HG03159 (cell line): ENCODE measurements at regions not wholly inside any gene's neighbourhood (a gene's known extent, or its start where the extent isn't known, plus 50 kb on each side); places are given as distances from the start of the nearest gene placed in this dataset.

ENCODE experiments used
- ATAC-seq: cut with Tn5 transposase; IDR thresholded peaks from one replicate; pipeline ENCODE4 v1.9.1; 2021; ENCODE audit warnings: mild to moderate bottlenecking, moderate library complexity; ENCODE audit not compliant: unreplicated experiment

DNA sequence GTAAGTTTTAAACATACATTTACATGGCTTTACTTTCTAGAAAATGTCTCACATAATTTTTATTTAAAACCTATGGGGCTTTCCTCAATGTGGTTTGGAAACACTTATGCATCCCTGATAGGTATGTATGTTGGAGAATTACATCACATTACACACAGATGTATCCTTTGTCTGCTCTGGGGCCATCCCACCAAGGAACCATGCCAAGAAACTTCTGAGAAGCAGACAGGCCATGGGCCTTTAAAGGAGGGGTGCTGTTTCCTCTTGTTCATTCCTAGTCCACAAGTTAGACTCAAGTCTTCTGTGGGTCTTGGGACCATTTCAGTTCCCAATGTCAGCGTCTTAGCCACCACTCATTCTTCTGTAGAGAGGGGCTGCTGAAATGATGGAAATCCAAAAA lies 162.0 kb upstream of the SETBP1 start:
- no peak for ATAC-seq

- no peak for ATAC-seq
These were observed 159.6 kb upstream of the SETBP1 start for GRCh38 chr18:44520981-44521667.

DNA sequence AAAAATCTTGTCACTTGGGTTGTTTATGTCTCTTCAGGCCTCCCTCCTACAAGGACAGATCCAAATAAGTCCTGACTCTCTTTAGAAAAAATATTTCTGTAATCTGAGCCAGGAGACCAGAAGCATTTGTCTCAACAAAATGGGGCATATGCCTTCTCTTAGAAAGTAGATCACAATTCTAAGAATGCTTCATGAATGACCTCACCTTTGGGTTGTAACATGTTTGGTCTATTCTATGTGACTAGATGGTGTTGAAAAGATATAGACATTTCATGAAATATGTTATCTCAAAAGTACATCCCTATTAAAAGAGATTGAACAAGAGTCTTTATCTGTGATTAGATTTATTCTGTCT lies 159.0 kb upstream of the SETBP1 start:
- ATAC-seq: no peak

DNA sequence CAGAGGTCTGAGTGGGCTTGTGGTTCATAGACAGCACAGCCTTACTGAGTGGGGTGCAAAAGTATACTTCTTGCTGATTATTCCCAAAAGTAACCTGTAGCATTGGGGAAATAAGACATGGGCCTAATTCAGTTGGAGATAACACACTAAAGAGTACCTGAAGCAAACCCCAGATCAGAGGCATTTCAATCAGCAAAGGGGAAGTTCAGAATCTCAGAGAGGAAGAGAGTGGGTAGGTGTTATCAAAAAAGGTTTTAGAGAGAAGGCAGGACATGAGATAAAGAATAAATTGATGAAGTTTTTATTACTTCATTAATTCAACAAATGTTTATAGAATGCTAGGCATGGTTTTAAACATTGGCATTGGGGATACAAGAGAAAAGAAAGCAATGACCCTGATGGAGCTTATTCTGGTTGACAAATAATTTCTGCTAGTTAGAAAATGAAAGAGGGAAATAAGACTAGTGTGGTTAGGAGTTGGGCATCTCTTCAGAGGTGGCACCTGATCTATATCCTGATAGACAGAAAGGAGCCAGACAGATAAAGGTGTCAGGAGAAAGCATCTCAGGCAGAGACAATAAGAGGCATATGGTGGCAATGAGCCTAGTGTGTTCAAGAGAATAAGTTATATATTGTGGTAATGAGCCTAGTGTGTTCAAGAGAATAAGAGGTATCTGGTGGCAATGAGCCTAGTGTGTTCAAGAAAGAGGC lies 153.8 kb upstream of the SETBP1 start:
- ATAC-seq: no peak

- ATAC-seq: no peak
These were observed 147.6 kb upstream of the SETBP1 start for GRCh38 chr18:44533071-44533470.

GRCh38 chr18:44536046-44536445 lies 144.6 kb upstream of the SETBP1 start:
- ATAC-seq: no peak

GRCh38 chr18:44536619-44537018 lies 144.1 kb upstream of the SETBP1 start:
- ATAC-seq: no peak

DNA sequence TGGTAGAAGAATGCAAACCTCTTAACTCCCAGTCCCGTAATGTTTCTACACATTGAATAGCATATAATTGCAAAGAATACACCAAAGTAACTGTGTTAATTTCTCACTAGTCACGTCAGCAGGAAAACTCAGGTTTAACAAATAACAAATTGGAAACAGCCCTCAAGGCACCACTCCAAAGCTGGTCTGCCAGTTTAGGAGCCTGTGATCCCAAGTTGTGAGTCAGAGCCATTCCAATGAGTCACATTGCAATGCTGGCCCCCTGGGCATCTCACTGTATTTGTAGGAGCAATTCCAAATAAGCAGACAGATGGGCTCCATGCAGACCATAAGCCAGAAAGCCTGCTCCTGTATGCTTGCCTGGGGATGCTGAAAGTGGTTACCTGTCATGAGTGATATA lies 143.2 kb upstream of the SETBP1 start:
- no peak for ATAC-seq

DNA sequence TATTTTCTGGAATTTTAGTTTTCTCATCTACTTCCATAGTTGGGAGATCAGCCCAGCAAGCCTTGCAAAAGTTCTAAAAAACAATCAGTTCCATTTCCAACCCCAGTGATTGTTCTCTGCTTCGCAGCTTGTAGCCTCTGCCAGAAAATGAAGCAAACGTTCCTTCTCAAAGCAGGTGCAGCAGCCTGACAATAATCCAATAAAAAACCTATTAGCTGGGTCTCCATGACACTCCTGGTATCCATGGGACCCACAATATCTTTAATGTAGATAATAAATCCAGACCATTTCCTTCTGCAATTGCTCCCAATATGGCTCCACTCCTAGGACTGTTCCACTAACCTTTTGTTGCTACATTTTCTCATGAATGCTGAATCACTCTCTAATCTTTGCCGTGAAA lies 140.8 kb upstream of the SETBP1 start:
- no peak for ATAC-seq

DNA sequence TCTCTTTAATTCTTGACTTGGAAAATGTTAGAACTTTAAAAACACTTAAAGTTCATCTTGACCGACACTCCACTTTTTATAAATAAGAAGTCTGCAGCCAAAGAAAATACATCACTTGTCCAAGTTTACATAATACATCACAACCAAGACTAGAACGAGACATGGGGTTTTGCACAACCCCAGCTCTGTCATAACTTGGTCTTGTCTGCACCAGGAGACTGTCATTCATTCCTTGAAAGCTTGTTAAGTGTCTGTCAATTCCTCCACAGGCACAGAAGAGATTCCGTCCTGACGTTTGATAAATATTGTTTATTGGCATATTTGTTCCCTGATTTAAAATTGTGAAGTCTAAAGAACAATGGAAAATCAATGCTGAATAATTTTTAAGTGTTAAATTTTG lies 139.5 kb upstream of the SETBP1 start:
- no peak for ATAC-seq

DNA sequence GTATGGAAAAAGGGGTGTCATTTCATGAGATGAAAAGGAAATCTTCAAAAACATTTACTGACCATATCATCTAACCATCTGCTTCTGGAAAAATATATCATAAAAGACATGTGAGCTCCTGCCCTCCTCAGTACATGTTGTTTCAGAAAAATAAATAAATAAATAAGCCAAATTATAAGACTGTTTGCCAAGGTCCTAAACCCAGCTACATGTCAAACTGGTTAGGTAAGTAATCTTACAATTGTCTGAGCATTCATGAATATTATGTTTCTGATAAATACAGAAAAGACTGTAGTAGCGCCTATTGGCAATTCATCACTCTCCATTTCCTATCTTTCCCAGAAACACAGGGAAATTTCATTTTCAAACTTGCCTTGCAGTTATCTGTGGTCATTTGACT lies 138.9 kb upstream of the SETBP1 start:
- no peak for ATAC-seq

DNA sequence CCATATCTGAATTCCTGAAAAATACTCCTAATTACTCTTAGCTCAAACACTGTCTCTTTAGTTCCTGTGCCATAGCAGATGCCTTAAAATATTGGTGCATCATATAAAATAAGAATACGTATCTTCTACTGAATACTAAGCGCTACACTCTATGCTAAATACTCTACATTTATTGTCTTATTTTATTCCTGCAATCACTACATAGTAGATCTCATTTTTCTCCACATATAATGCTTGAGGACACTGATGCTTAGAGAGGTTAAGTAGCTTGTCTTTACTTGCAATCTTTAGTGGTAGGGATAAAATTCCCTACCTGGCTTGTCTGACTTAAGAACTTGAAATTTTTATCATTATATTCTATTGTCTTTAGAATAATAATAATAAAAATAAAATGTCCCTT lies 137.3 kb upstream of the SETBP1 start:
- no peak for ATAC-seq

DNA sequence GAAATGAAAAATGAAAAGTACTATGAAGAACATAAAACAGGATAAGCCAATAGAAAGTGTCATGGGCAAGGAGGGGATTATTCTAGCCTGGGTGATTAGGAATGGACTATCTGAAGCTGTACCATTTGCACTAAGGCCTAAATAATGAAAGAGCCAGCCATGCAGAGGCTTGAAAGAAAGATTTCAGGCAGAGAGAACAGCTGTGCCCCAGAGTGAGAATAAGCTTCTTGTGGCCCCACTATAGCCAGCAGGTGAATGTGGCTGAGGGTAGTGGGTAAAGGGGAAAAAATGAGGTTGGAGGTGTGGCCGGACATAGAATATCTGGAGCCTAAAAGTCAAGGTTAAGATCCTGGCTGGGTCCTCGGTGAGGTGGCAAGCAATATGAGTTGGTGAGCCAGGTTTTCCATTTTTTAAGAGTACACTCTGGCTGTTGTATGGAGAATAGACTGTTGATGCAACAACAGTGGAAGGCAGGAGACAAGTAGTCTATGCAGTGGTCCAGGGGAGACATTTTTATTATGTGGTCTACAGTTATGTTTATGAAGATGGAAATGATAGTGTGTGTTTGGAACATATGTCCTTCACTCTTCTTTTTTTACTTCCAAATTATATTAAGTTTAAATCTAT lies 135.2 kb upstream of the SETBP1 start:
- no peak for ATAC-seq

DNA sequence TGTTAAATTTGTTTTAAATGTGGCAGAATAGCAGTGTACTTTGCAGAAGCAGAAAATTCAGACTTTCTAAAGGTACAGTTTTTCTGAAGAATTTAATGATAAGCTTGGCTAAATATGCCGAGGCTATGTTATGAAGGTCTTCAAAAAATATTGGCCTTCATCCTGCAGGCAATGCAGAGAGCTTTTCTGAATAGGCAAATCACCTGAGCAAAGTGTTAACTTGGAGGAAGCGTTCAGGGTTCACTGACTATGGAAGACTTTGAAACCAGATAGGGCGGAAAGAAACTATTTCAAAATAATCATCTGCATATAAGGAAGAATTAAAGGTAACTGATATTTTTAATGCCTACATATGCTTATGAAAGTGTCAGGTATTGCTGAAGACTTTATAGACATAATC lies 133.7 kb upstream of the SETBP1 start:
- ATAC-seq: no peak

- no peak for ATAC-seq
These were observed 132.1 kb upstream of the SETBP1 start for GRCh38 chr18:44548291-44549221.

- ATAC-seq: no peak
These were observed 128.0 kb upstream of the SETBP1 start for GRCh38 chr18:44552706-44553105.

GRCh38 chr18:44556296-44556695 lies 124.4 kb upstream of the SETBP1 start:
- ATAC-seq: peak; percentile 55

GRCh38 chr18:44557616-44558151 lies 123.0 kb upstream of the SETBP1 start:
- ATAC-seq: no peak

- ATAC-seq: no peak
These were observed 121.9 kb upstream of the SETBP1 start for GRCh38 chr18:44558767-44559166.

GRCh38 chr18:44562986-44563385 lies 117.7 kb upstream of the SETBP1 start:
- no peak for ATAC-seq

- ATAC-seq: no peak
These were observed 115.8 kb upstream of the SETBP1 start for GRCh38 chr18:44564922-44565321.
